ENCODE measurements at regions not wholly inside any gene's neighbourhood (a gene's known extent, or its start where the extent isn't known, plus 50 kb on each side); places are given as distances from the start of the nearest gene placed in this dataset.
"Not testable (repeated sequence)": the region's sequence is repeated elsewhere in the genome, so short reads cannot be mapped to it uniquely, and the experiment has no call there.

DNA sequence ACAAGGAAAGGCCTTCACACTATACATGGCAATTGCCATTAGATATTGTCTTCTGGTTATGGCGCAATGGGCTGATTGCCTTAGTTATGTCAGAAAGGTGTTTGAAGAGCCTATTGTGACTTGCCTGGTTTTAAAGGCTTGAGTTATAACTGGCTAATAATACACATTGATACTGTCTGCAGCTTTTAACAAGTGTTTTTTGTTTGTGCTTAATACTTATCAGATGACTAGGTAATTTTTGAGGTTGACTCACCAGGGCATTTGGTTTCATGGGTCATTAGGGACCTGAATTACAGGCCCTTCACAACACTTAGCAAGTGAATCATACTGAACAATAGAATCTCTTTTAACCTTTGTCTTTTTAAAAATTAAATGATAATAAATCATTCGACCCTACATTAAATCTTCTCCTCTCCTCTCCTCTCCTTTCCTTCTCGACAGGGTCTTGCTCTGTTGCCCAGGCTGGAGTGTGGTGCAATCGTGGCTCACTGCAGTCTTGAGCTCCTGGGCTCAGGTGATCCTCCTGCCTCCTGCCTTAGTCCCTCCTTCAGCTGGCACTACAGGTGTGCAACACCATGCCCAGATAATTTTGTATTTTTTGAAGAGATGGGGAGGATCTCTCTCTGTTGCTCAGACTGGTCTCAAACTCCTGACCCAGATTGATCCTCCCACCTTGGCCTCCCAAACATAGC, 196.3 kb downstream of the JCAD start:
- Histone ChIP-seq H3K27me3 (replicated peaks; ENCODE audit: control insufficient read depth, insufficient read depth, low read length) (no peaks in the 10 kb centered on the region), H3K36me3 (ENCODE audit: control insufficient read depth, insufficient read depth, low read length, severe bottlenecking) (no peaks in the 10 kb centered on the region), H3K9me3 (ENCODE audit: control insufficient read depth, low read length) (no peaks in the 10 kb centered on the region), H3K9ac (ENCODE audit: low read length) (no peak overlapping the region), H3K4me1 (ENCODE audit: control insufficient read depth, insufficient read depth, low read length) (peaks cover 32% of the 10 kb centered on the region), H3K4me3 (ENCODE audit: low read length) (no peak overlapping the region)
- peak; percentile 63 for DNase-seq (ENCODE audit: low read depth)

DNA sequence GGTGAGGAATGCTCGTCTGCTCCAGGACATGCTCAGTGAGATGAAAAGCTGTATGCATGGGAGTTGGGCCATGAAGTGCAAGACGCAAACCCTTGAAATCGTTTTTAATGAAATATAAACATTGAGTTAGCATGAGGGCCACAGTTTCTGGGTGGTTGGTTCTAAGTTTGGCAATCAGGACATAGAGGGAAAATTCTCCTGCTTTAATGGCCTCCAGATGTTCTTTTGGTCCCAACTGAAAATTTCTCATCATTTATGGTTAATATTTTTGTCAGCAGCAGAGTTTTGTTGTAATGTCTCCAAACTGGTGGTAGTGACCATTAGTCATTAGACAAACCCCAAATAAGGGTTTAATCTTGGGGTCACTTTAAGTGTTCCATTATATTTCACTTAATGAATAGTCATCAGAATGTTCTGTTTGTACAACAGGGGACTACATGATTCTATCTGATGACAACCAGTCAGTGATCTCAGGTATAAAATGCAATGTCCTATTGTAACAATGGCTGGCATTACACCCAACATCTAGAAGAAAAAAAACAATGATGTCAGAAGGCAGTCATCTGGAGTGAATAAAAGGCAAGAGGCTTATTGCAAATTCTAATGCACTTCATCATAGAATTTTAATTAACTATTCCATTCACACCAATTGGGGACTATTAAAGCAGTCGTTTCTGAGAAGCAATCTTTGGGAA, 197.4 kb downstream of the JCAD start:
- H3K9me3 ChIP-seq (ENCODE audit: control insufficient read depth, low read length) = no peaks in the 10 kb centered on the region
- no peaks in the 10 kb centered on the region for H3K36me3 ChIP-seq (ENCODE audit: control insufficient read depth, insufficient read depth, low read length, severe bottlenecking)
- DNase-seq (ENCODE audit: low read depth) = peak; percentile 93

GRCh38 chr10:29861231-29861630, 198.2 kb downstream of the JCAD start:
- not testable (repeated sequence) for H3K9ac ChIP-seq (ENCODE audit: low read length); H3K27me3 ChIP-seq (replicated peaks; ENCODE audit: control insufficient read depth, insufficient read depth, low read length); H3K36me3 ChIP-seq (ENCODE audit: control insufficient read depth, insufficient read depth, low read length, severe bottlenecking); H3K9me3 ChIP-seq (ENCODE audit: control insufficient read depth, low read length); H3K4me3 ChIP-seq (ENCODE audit: low read length); DNase-seq (ENCODE audit: low read depth)
- H3K4me1 ChIP-seq (ENCODE audit: control insufficient read depth, insufficient read depth, low read length) = peaks cover 34% of the 10 kb centered on the region

More for the DNA sequence above, 197.4 kb downstream of the JCAD start:
- Histone ChIP-seq H3K9ac (ENCODE audit: low read length) (no peak overlapping the region), H3K4me1 (ENCODE audit: control insufficient read depth, insufficient read depth, low read length) (peaks cover 34% of the 10 kb centered on the region), H3K27me3 (replicated peaks; ENCODE audit: control insufficient read depth, insufficient read depth, low read length) (no peaks in the 10 kb centered on the region), H3K4me3 (ENCODE audit: low read length) (no peak overlapping the region)

DNA sequence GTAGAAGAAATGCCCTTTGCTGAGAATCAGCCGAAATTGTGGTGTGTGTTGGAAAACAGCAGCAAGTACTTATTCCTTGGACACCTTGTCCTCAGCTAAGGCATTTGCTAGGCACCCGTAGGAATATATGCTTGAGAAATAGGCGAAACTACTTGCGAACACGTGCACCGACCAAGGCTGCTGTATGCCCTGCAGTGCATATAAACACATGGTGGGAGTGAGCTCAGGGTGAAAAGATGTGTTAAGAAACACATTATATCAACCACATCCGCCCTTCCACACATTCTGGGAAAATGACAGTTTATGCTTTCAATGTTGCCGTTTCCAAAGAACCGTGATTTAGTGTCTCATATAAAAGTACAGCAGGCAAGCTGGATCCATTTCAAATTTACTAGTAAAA, 199.2 kb downstream of the JCAD start:
- no peak for DNase-seq (ENCODE audit: low read depth)
- no peaks in the 10 kb centered on the region for H3K27me3 ChIP-seq (replicated peaks; ENCODE audit: control insufficient read depth, insufficient read depth, low read length)
- H3K9me3 ChIP-seq (ENCODE audit: control insufficient read depth, low read length) = no peaks in the 10 kb centered on the region
- H3K36me3 ChIP-seq (ENCODE audit: control insufficient read depth, insufficient read depth, low read length, severe bottlenecking) = no peaks in the 10 kb centered on the region
- no peak overlapping the region for H3K9ac ChIP-seq (ENCODE audit: low read length)
- H3K4me1 ChIP-seq (ENCODE audit: control insufficient read depth, insufficient read depth, low read length) = peaks cover 34% of the 10 kb centered on the region
- no peak overlapping the region for H3K4me3 ChIP-seq (ENCODE audit: low read length)

GRCh38 chr10:29859521-29860130, 199.8 kb downstream of the JCAD start:
- no peak overlapping the region for H3K4me3 ChIP-seq (ENCODE audit: low read length)
- DNase-seq (ENCODE audit: low read depth) = no peak

GRCh38 chr10:29858702-29859267, 200.6 kb downstream of the JCAD start:
- Histone ChIP-seq H3K9ac (ENCODE audit: low read length) (no peak overlapping the region), H3K27me3 (replicated peaks; ENCODE audit: control insufficient read depth, insufficient read depth, low read length) (no peaks in the 10 kb centered on the region), H3K36me3 (ENCODE audit: control insufficient read depth, insufficient read depth, low read length, severe bottlenecking) (no peaks in the 10 kb centered on the region), H3K4me3 (ENCODE audit: low read length) (no peak overlapping the region), H3K4me1 (ENCODE audit: control insufficient read depth, insufficient read depth, low read length) (peaks cover 34% of the 10 kb centered on the region), H3K9me3 (ENCODE audit: control insufficient read depth, low read length) (no peaks in the 10 kb centered on the region)
- DNase-seq (ENCODE audit: low read depth) = no peak

More at GRCh38 chr10:29859521-29860130, 199.8 kb downstream of the JCAD start:
- H3K9ac ChIP-seq (ENCODE audit: low read length) = no peak overlapping the region
- no peaks in the 10 kb centered on the region for H3K27me3 ChIP-seq (replicated peaks; ENCODE audit: control insufficient read depth, insufficient read depth, low read length)
- peaks cover 34% of the 10 kb centered on the region for H3K4me1 ChIP-seq (ENCODE audit: control insufficient read depth, insufficient read depth, low read length)
- no peaks in the 10 kb centered on the region for H3K36me3 ChIP-seq (ENCODE audit: control insufficient read depth, insufficient read depth, low read length, severe bottlenecking)
- H3K9me3 ChIP-seq (ENCODE audit: control insufficient read depth, low read length) = no peaks in the 10 kb centered on the region

GRCh38 chr10:29857843-29858701, 201.3 kb downstream of the JCAD start:
- H3K9me3 ChIP-seq (ENCODE audit: control insufficient read depth, low read length) = no peaks in the 10 kb centered on the region
- H3K36me3 ChIP-seq (ENCODE audit: control insufficient read depth, insufficient read depth, low read length, severe bottlenecking) = no peaks in the 10 kb centered on the region
- H3K27me3 ChIP-seq (replicated peaks; ENCODE audit: control insufficient read depth, insufficient read depth, low read length) = no peaks in the 10 kb centered on the region
- peaks cover 30% of the 10 kb centered on the region for H3K4me1 ChIP-seq (ENCODE audit: control insufficient read depth, insufficient read depth, low read length)
- DNase-seq (ENCODE audit: low read depth) = peak; percentile 92
- H3K4me3 ChIP-seq (ENCODE audit: low read length) = no peak overlapping the region
- H3K9ac ChIP-seq (ENCODE audit: low read length) = no peak overlapping the region

- DNase-seq (ENCODE audit: low read depth) = no peak
- Histone ChIP-seq H3K9me3 (ENCODE audit: control insufficient read depth, low read length) (no peaks in the 10 kb centered on the region), H3K36me3 (ENCODE audit: control insufficient read depth, insufficient read depth, low read length, severe bottlenecking) (no peaks in the 10 kb centered on the region)
Observed at GRCh38 chr10:29856295-29856694, 203.1 kb downstream of the JCAD start.

GRCh38 chr10:29853913-29854312, 205.5 kb downstream of the JCAD start:
- no peak overlapping the region for H3K4me3 ChIP-seq (ENCODE audit: low read length)
- no peaks in the 10 kb centered on the region for H3K9me3 ChIP-seq (ENCODE audit: control insufficient read depth, low read length)
- H3K4me1 ChIP-seq (ENCODE audit: control insufficient read depth, insufficient read depth, low read length) = peaks cover 15% of the 10 kb centered on the region
- H3K9ac ChIP-seq (ENCODE audit: low read length) = no peak overlapping the region
- H3K36me3 ChIP-seq (ENCODE audit: control insufficient read depth, insufficient read depth, low read length, severe bottlenecking) = no peaks in the 10 kb centered on the region
- no peak for DNase-seq (ENCODE audit: low read depth)
- H3K27me3 ChIP-seq (replicated peaks; ENCODE audit: control insufficient read depth, insufficient read depth, low read length) = no peaks in the 10 kb centered on the region

More at GRCh38 chr10:29856295-29856694, 203.1 kb downstream of the JCAD start:
- Histone ChIP-seq H3K4me3 (ENCODE audit: low read length) (no peak overlapping the region), H3K9ac (ENCODE audit: low read length) (no peak overlapping the region), H3K4me1 (ENCODE audit: control insufficient read depth, insufficient read depth, low read length) (peaks cover 19% of the 10 kb centered on the region), H3K27me3 (replicated peaks; ENCODE audit: control insufficient read depth, insufficient read depth, low read length) (no peaks in the 10 kb centered on the region)

GRCh38 chr10:29851241-29851640, 208.1 kb downstream of the JCAD start:
- DNase-seq (ENCODE audit: low read depth) = no peak
- no peaks in the 10 kb centered on the region for H3K27me3 ChIP-seq (replicated peaks; ENCODE audit: control insufficient read depth, insufficient read depth, low read length)
- H3K36me3 ChIP-seq (ENCODE audit: control insufficient read depth, insufficient read depth, low read length, severe bottlenecking) = no peaks in the 10 kb centered on the region
- H3K9me3 ChIP-seq (ENCODE audit: control insufficient read depth, low read length) = no peaks in the 10 kb centered on the region
- H3K4me3 ChIP-seq (ENCODE audit: low read length) = no peak overlapping the region
- no peak overlapping the region for H3K9ac ChIP-seq (ENCODE audit: low read length)
- peaks cover 6% of the 10 kb centered on the region for H3K4me1 ChIP-seq (ENCODE audit: control insufficient read depth, insufficient read depth, low read length)
